Dermis microvascular lymphatic vessel endothelial cell (primary cell): ENCODE measurements at regions not wholly inside any gene's neighbourhood (a gene's known extent, or its start where the extent isn't known, plus 50 kb on each side); places are given as distances from the start of the nearest gene placed in this dataset.

ENCODE experiments used
- DNase-seq, 2 donors: peaks; one replicate each; pipeline versions ENCODE4 v3.0.0 to v3.0.0-alpha.2; 2010; ENCODE audit warnings: low read depth in 2 of 2

DNA sequence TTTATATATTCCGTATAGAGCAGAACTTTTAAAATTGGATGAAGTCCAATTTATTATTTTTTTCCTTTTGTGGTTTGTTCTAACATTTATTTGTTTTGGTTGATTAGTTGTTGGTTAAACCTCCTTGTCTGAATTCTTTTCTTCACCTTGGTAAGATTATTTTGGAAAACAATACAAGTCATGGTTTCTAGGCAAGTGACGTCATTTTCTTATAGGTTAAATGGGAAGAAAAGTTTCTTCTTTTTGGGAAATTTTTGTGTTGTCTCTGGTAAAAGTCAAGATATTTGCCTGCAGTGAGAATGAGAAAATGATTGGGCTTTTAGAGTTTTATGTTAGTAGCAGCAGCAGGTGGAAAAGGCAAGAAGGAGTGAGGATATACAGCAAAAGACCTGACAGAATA lies 197.9 kb downstream of the OTOR start:
- no peak for DNase-seq

DNA sequence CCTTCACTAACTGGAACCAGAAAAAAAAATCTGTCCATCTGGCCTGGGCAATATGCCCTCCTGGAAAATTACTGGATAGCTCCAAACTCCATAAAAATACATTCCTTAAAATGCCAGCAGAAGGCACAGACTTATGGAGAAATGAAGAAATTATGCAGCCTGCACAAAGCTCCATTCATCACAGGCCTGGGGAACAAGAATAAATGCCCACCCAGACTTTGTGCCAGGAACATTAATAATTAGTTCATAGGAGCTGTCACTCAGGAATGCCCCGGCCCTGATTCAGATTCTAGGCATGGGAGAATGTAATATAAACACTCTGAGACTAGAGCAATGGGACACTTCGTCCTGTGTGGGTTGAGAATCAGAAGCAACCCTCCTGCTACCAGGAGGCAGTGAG lies 199.3 kb downstream of the OTOR start:
- DNase-seq, result no peak

DNA sequence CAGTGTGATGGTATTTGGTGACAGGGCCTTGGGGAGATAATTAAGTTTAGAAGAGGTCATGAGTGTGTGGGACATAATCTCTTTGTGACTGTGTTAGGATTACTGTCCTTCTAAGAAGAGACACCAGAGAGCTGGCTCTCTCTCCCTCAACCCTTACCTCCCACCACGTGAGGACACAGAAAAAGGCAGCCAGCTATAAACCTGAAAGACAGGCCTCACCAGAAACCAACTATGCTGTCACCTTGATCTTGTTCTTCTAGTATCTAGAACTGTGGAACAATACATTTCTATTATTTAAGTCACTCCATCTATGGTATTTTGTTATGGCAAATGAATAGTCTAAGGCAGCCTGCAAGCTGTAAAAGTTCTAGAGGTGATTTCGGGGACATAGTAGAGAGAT lies 203.7 kb downstream of the OTOR start:
- no peak for DNase-seq

DNA sequence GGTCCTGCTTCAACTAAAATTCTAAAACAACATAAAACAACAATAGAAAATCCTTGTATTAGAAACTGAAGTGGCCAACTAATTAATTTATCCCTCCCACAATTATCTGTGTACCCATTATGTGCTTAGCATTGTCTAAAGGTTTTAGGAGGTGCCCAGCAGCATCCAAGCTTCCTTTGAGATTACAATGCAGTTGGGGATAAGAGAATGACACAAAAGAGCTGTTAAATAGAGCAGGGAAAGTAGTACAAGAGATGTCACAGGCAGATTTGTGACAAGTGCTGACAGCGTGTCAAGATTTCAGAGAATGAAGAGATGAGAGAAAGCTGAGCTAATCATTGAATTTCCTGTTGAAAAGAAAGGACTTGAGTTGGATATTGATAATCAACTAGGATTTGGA lies 204.8 kb downstream of the OTOR start:
- no peak for DNase-seq

DNA sequence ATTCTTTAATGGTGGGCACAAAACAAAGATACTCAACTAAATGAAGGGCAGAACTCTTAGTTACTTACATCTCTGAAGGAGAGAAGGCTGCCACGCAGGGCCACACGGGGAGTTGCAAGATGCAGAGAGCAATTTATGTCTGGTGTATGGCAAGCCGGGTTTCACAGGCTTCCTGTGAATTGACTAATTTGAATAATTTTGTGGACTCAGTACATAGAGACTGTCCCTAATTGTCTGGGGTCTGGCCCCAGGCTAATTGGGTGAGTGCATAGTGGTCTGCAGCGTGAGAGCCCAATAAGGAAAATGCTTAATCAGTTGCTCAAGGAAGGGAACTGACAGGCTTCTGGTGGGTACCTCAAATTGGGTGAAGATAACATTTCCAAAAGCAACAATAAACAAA lies 205.7 kb downstream of the OTOR start:
- DNase-seq, result no peak

DNA sequence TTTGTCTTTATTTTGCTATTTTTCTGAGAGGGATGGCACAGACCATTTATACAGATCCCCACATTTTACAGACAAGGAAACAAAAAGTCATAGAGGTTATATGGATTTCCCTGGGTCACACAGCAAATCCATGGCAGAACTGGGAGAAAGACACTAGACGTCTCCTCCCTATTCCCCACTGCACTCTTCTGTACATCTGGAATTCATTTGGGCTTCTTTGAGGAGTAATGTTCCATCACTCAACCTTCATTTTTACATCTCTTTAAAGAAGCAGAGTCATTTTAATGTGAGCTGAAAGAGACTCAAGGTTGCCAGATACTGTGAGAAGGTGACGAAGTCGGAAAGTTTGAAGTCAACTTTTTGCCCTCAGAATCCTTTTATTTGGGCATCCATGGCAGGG lies 207.3 kb downstream of the OTOR start:
- DNase-seq, result no peak

DNA sequence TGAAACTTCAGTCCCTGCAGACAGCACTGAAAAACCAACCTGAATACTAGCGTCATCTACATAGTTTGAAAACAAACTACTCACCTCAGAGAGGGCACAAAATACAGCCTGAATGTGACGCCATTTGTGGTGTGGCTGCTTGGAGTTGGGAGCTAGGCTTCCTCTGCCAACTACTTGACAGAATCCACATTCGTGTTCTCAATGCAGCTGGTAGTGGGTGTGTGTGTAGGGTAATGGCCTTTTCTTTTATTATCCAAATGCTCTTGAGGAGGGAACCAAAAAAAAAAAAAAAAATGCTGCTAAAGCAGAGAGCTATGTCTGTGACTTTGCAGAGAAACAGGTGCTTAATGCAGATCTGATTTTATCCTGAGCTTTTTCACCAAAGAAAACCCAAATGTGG lies 207.8 kb downstream of the OTOR start:
- DNase-seq, result no peak

DNA sequence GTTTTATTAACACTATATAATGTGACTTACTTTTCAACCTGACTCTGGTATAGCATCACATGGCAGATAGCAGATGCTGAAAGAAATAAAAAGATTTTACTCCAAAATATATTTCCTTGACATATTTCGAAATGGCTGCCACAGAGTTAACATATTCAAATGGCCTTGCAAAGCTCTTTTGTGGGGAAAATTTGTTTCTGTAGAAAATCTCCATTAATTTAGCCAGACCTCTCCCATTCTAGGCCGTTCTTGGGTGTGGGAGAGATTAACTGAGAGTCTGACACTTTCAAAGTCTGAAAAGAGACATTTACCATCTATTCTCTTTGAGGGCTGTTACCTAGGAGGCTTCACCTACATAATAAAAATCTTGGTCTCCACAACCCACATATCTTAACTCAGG lies 217.2 kb downstream of the OTOR start:
- no peak for DNase-seq

DNA sequence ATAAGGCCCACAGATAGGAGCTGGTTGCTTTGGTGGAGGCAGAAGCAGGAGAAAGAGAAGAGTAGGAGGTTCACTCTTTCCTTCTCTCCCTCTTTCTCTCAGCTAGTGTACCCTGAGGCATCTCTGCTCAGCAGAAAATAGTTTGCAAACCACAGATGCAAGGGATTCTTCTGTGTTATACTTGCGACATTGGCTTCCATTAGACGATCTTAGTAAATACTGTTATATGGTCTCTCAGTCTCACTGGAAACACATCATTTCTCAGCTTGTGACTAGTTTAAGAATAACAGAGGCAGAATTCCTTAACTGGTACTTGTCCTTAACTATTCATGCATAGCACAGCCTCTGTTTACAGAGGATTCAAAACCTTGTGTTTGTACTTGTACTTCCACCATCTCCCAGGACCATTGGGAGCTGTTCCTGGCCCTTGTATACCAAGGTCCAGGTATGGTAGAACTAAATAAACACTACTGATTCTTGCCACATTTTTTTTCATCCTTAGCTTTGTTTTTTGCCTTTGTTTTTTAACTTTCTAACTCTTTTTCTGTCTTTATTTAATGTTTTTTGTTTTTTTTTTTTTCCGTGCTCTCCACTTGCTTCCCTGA lies 218.2 kb downstream of the OTOR start:
- DNase-seq, result no peak

DNA sequence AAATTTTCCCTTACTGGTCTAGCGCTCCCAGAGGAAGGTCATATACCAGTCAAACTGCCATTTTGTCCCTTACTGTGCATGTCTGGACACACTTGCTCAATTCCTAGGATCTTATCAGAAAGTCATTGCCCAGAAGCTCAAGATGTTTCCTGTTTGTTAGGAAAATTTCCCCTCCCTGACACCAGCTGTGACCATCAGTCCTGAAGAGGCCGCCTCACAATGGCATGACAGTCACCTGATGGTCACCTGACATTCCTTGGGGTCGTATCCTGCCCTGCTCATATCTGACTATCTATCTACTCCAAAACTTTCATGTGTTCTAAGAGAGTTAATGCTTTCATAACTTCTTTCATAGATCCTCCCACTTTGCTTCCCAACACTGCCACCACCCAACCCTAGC lies 219.9 kb downstream of the OTOR start:
- DNase-seq, result no peak

DNA sequence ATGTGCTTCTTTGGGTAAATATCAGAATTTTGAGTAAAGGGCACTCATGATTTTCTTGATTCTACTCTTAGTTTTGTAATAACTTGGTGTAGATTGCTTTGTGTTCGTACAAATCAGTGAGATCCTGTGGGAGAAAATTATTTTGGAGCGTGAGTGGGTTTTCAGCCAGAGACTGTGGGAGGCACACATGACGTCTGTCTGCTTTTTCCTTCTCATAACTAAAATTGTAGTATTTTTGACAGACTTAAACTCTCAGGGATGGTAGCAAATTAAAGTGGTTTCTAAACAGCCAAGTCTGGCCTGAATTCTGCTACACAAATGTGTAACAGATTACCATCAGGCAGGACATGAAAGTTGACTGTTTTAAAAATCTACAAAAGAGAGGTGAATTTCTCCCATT lies 222.6 kb downstream of the OTOR start:
- DNase-seq, result no peak

DNA sequence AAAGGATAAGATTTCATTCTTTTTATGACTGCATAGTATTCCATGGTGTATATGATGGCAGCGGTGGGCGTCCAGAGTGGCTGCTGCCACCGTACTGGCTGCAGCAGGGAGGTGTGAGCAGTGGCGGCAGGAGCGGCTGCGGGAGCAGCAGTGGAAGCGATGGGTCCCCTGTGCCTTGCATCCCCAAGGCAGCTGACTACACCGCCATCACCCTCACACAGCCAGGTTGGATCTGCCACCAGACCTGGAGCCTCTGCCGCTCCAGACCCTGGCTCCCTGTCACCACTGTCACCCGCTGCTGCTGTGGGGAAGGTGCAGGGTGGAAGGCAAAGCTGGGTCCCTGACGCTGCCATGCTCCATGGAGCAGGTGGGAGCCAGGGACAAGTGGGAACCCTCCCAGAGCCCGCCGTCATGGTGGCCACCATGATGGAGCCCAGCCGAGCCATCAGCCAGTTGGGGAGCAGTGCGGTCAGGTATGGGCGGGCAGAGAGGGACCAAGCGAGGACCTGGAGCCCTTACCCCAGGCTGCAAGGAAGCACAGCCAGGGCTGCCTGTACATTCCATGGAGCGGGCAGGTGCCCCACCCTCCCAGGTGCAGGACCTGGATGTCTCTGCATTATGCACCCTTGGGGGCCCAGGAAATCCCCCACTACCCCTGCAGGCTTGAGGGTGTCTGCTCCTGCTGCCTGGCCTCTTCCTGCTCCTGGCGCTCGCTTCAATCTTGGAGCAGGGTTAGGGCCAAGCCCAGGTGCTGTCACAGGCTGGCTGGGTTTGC lies 226.1 kb downstream of the OTOR start:
- no peak for DNase-seq

DNA sequence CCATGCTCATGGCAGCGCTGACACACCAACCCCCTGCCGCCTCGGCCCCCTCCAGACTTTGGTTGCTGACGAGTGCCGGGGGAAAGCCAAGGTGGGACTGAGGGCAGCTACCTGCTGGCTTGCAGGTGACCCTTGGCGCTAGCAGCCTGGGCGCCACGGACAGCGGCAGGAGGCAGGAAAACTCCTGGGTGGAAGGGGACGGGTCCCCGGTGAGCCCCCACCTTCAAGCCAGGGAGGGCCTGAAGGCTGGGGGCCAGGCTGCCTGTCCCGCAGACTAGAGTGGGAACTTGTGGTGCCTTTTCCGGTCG lies 226.7 kb downstream of the OTOR start:
- DNase-seq, result no peak

DNA sequence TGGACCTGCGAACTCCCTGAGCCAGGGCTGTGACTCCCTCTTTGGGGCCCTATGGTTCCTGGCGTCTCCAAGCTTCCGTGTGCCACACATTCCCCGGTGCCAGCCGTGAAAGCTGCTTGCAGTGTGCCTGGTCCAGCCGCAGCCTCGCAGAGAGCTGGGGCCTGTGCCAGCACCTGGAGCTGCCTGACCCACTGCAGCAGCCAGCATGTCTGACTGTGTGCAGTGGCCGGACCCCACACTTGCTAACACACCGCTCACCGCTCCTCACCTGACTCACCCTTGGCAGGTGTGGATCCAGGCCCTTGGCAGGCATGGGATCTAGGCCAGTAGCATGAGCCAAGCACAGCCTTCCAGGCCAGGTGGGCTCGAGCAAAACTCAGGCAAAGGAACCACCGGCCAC lies 227.5 kb downstream of the OTOR start:
- no peak for DNase-seq

DNA sequence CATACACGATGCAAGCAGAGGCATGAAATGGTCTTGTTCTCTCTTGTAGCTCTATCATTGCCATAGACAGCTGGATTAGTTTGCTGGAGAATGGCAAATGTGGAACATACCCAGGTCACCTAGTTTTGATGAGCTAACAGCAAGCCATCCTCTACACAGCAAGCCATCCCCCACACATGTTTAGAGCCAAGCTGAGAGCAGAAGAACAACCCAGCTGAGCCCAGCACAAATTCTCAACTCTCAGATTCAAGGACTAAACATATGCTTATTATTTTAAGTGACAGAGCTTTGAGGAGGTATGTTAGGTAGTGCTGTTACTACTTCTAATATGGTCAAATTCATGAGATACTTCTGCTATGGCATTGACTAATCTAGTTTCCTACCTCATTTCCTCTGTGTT lies 230.3 kb downstream of the OTOR start:
- DNase-seq, result no peak

DNA sequence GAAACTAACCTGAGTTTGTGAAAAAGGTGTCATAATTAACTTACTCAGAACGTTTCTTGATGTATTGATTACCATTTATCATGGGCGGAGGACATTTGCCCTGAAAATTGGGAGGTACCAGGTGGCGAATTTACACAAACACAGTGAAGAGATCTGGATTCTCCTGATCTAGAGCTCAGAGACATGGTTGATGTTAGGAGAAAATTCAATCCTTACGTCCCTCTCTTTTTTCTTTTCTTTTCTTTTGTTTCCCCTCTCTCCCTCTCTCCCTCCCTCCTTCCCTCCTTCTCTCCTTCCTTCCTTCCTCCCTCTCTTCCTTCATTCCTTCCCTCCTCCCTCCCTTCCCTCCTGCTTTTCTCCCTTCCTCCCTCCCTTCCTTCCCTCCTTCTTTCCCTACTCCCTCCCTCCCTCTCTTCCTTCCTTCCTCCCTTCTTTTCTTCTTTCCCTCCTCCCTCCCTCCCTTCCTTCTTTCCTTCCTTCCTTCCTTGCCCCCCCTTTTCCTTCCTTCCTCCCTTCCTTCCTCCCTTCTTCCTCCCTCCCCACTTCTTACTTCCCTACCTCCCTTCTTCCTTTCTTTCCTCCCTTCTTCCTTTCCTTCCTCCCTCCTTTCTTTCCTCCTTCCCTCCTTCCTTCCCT lies 234.1 kb downstream of the OTOR start:
- no peak for DNase-seq

DNA sequence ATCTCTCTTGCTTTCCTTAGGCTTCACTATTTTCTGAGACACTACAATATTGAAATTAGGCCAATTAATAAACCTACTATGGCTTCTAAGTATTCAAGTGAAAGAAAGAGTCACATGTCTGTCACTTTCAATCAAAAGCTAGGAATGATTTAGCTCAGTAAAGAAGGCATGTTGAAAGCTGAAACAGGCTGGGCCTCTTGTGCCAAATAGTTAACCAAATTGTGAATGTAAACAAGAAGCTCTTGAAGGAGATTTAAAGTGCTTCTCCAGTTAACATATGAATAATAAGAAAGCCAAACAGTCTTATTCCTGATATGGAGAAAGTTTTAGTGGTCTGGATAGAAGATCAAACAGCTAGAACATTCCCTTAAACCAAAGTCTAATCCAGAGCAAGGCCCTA lies 236.3 kb downstream of the OTOR start:
- DNase-seq, result no peak

DNA sequence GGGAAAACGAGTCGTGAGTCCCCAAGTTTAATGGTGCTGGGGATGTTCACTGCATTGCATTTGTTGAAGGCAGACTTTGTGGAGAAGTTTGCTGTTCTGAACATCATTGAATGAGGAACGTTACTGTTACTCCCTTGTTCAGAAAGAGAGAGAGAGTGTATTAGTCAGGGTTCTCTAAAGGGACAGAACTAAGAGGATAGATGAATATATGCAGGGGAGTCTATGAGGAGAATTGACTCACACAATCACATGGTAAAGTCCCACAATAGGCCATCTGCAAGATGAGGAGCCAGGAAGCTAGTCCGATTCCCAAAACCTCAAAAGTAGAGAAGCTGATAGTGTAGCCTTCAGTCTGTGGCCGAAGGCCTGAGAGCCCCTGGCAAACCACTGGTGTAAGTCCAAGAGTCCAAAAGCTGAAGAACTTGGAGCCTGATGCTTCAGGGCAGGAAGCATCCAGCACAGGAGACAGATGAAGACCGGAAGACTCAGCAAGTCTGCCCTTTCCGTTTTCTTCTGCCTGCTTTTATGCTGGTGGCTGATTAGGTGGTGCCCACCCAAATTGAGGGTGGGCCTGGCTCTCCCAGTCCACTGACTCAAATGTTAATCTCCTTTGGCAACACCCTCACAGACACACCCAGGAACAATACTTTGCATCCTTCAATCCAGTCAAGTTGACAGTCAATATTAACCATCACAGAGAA lies 223.5 kb upstream of the PCSK2 start:
- DNase-seq, result no peak

DNA sequence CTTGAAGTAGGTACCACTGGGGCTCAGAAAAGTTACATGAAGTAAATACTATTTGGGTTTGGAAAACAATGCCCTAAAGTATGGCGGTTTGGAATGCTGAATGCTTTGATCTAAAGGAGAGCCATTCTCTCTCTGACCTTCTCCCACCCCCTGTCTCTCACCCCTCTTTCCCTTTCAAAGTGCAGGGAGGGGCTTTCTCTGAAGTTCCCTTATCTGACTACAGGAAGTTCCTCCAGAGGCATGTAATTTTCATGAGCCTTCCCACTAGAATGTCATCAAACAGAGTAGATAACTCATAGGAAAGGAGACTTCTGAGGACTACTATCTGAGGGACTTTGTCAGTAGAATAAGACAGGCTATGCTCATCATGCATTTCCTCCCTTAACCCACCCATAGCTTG lies 216.7 kb upstream of the PCSK2 start:
- DNase-seq, result no peak

DNA sequence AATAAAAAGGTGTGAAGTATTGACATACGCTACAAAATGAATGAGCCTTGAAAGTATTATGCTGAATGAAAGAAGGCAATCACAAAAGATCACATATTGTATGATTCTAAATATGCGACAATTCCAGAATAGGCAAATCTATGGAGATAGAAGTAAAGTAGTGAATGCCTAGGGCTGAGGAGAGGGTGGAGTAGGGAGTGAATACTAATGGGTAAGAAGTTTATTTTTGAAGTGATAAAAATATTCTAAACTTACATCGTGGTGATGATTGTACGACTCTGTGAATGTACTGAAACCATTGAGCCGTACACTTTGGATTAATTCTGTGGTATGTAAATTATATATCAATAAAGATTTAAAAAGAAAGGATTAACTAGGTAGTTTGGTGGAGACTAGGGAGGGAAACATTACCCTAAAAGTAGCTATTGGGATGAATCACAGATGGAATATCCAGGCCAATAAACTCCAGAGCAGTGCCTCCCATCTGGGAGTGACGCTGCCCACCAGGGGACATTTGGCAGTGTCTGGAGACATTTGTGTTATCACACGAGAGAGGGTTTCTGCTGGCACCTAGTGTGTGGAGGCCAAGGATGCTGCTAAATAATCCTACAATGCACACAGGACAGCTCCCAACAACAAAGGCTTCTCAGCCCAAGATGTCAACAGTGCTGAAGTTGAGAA lies 214.2 kb upstream of the PCSK2 start:
- no peak for DNase-seq

DNA sequence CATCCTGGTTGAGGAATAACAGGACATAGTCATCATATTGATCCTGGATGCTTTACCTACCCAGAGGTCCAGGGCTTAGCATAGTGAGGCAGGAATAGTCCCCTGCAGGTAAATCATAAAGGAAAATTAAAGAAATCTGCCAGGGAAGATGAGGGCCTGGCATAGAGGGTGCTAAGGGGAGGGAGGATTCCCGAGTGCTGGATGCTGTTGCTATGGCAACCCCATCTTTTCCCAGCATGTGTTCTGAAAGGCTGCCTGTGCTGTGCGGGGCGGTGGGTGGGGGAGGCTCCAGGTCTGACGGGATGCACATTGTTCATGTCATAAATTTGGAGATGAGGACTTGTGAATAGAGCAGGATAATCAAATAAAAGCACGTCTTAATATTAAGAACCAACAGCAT lies 212.6 kb upstream of the PCSK2 start:
- no peak for DNase-seq

DNA sequence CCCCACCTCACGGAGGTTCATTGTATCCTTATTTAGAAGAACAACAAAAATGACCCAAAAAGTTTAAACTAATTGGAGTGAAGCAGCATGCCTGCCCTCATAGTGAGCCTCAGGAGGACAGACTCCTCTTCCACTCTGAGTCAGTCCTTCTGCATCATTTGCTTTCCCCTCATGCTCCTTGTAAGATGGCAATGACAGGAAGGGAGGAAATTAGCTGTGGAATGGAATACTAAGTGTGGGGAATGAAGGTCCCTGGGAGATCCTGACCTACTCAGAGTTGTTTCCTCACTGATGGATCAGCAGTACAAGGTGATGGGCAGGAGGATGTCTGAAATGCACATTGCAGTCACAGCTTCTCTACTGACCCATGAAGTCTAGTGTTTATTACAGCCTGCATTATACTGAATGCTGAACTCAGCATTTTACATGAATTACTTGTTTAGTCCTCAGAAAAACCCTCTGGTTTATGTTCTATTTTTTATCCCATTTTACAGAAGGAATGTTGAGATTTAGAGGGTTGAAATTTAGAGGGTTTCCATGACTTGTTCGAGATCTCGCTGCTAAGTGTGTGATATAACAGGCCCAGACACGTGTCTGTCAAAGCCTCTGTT lies 212.0 kb upstream of the PCSK2 start:
- DNase-seq, result no peak
